ENCODE measurements at regions not wholly inside any gene's neighbourhood (a gene's known extent, or its start where the extent isn't known, plus 50 kb on each side); places are given as distances from the start of the nearest gene placed in this dataset.
"Not testable (repeated sequence)": the region's sequence is repeated elsewhere in the genome, so short reads cannot be mapped to it uniquely, and the experiment has no call there.

DNA sequence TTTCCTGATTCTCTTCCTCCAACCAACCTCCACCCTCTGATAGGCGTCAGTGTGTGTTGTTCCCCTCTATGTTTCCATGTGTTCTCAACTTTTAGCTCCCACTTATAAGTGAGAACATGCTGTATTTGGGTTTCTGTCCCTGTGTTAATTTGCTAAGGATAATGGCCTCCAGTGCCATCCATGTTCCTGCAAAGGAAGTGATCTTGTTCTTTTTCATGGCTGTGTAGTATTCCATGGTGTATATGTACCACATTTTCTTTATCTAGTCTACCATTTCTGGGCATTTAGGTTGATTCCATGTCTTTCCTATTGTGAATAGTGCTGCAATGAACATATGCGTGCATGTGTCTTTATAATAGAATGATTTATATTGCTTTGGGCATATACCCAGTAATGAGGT lies 107.1 kb upstream of the CPHXL start:
- H3K9me3 Mint-ChIP-seq, result peaks cover 57% of the 10 kb centered on the region
- peak overlapping the region; percentile 27 for H3K4me3 ChIP-seq (ENCODE audit: low read length)
- H3K4me1 ChIP-seq (ENCODE audit: control insufficient read depth, insufficient read depth, low read length), result peaks cover 10% of the 10 kb centered on the region
- H3K27me3 ChIP-seq (ENCODE audit: control insufficient read depth, insufficient read depth, low read length, poor library complexity, severe bottlenecking); H3K27ac Mint-ChIP-seq; H3K9ac ChIP-seq (ENCODE audit: extremely low read depth, low read length, poor library complexity, severe bottlenecking); DNase-seq; H3K27ac ChIP-seq (ENCODE audit: low read depth, low read length); H3K36me3 ChIP-seq (ENCODE audit: control insufficient read depth, insufficient read depth, low read length); H3K4me3 Mint-ChIP-seq: not testable (repeated sequence)
- H3K27me3 Mint-ChIP-seq (ENCODE audit: insufficient read depth), result peaks cover 83% of the 10 kb centered on the region
- WGBS, 2 experiments (ENCODE audit: insufficient coverage in 1 of 2, insufficient read length in 1 of 2), result 88 to 100% methylated on average over 1 to 2 of the region's 2 CpGs
- H3K4me1 Mint-ChIP-seq, result peaks cover 33% of the 10 kb centered on the region
- H3K36me3 Mint-ChIP-seq (ENCODE audit: low read depth), result peaks cover 47% of the 10 kb centered on the region
- peaks cover 63% of the 10 kb centered on the region for H3K9me3 ChIP-seq (ENCODE audit: control insufficient read depth, low read length)

DNA sequence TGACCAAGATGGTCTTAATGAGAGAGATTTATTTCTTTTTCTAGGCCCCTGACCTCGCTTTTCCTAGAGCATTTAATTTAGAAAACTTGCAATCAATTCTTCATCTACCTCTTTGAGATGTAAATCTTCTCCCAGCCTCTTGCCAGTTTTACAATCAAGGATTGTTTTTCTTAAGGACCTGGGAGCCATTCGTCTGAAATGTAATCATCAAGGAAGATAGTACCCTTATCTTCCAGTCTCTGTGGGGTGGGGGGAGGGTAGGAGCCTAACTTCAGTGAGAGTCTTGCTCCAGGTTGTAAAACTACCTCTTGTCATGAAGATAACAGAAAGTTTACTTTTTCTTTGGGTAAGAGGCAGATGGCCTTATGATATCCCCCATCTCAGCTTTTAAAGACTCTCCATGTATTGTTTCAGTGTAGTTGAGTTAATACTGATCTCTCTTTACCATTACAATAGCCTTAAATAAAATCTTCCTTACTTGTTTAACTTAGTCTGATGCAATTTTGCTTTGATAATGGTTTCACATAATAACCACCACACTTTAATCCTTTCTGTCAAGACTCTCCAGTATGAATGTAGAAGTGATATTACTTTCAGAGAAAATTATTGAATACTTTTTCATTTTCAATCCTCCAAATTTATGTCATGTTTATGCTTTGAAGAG lies 110.2 kb upstream of the CPHXL start:
- Mint-ChIP-seq H3K4me3 (no peak overlapping the region), H3K36me3 (ENCODE audit: low read depth) (peaks cover 18% of the 10 kb centered on the region), H3K27ac (no peak overlapping the region), H3K27me3 (ENCODE audit: insufficient read depth) (peaks cover 76% of the 10 kb centered on the region), H3K4me1 (peaks cover 44% of the 10 kb centered on the region), H3K9me3 (peaks cover 26% of the 10 kb centered on the region)
- peak; percentile 61 for DNase-seq
- Histone ChIP-seq H3K27me3 (ENCODE audit: control insufficient read depth, insufficient read depth, low read length, poor library complexity, severe bottlenecking) (no peaks in the 10 kb centered on the region), H3K4me3 (ENCODE audit: low read length) (peak overlapping the region; percentile 7), H3K36me3 (ENCODE audit: control insufficient read depth, insufficient read depth, low read length) (no peaks in the 10 kb centered on the region), H3K9me3 (ENCODE audit: control insufficient read depth, low read length) (peaks cover 33% of the 10 kb centered on the region), H3K4me1 (ENCODE audit: control insufficient read depth, insufficient read depth, low read length) (peaks cover 11% of the 10 kb centered on the region), H3K9ac (ENCODE audit: extremely low read depth, low read length, poor library complexity, severe bottlenecking) (no peak overlapping the region), H3K27ac (ENCODE audit: low read depth, low read length) (no peak overlapping the region)
- WGBS, 2 experiments (ENCODE audit: insufficient coverage in 1 of 2, insufficient read length in 1 of 2), result 4 to 57% methylated on average over 1 to 2 of the region's 2 CpGs
- no peak for TF ChIP-seq CTCF (conservative IDR thresholded peaks at IDR 0.05)

DNA sequence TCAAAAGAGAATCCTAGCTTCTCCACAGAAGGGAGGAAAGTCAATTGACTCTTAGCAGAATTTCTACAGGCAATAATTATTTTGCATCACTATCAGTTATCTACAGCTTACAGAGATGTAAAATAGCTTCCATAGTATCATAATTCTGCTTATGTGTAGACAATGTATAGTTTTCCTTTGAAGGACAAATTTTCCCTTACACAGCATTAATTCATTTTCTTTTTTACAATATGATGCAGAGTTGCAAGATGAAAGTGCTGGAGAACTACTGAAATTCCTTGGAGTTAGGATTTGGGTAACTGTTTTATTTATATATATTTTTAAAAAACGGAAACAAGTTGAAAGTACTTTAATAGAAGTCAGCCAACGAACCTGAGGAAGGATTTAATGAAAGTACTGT lies 111.0 kb upstream of the CPHXL start:
- no peaks in the 10 kb centered on the region for H3K27me3 ChIP-seq (ENCODE audit: control insufficient read depth, insufficient read depth, low read length, poor library complexity, severe bottlenecking)
- H3K36me3 ChIP-seq (ENCODE audit: control insufficient read depth, insufficient read depth, low read length), result no peaks in the 10 kb centered on the region
- H3K4me1 Mint-ChIP-seq, result peaks cover 44% of the 10 kb centered on the region
- peaks cover 26% of the 10 kb centered on the region for H3K9me3 ChIP-seq (ENCODE audit: control insufficient read depth, low read length)
- peaks cover 18% of the 10 kb centered on the region for H3K9me3 Mint-ChIP-seq
- DNase-seq, result no peak
- peaks cover 11% of the 10 kb centered on the region for H3K4me1 ChIP-seq (ENCODE audit: control insufficient read depth, insufficient read depth, low read length)
- H3K4me3 ChIP-seq (ENCODE audit: low read length), result no peak overlapping the region
- no peak overlapping the region for H3K27ac ChIP-seq (ENCODE audit: low read depth, low read length)
- H3K36me3 Mint-ChIP-seq (ENCODE audit: low read depth), result peaks cover 16% of the 10 kb centered on the region
- no peak overlapping the region for H3K9ac ChIP-seq (ENCODE audit: extremely low read depth, low read length, poor library complexity, severe bottlenecking)
- no peak overlapping the region for H3K4me3 Mint-ChIP-seq
- 67 to 85% methylated on average over 2 of the region's 2 CpGs for WGBS, 2 experiments (ENCODE audit: insufficient coverage in 1 of 2, insufficient read length in 1 of 2)
- TF ChIP-seq CTCF (conservative IDR thresholded peaks at IDR 0.05), result no peak
- H3K27ac Mint-ChIP-seq, result peak overlapping the region; percentile 9
- H3K27me3 Mint-ChIP-seq (ENCODE audit: insufficient read depth), result peaks cover 76% of the 10 kb centered on the region

DNA sequence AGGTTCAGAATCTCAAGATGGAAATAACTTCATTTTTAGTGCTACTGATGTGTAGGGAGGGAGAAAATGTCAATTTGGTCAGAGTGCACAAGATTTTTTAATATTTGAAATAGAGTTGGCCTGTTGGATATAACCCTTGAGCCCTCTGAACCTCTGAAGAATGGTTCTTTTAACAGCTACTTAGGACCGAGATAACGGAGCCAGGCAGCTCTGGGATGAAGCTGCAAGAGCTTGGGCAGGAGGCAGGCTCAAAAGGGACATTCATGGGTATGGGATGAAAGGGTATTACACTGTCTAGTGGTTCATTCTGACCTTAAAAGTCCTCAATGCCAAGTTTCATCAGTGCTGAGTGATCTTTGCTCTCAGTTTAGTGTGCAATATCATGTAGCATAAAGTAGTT lies 111.4 kb upstream of the CPHXL start:
- Histone ChIP-seq H3K27ac (ENCODE audit: low read depth, low read length) (no peak overlapping the region), H3K4me1 (ENCODE audit: control insufficient read depth, insufficient read depth, low read length) (peaks cover 11% of the 10 kb centered on the region), H3K4me3 (ENCODE audit: low read length) (no peak overlapping the region), H3K9me3 (ENCODE audit: control insufficient read depth, low read length) (peaks cover 21% of the 10 kb centered on the region), H3K9ac (ENCODE audit: extremely low read depth, low read length, poor library complexity, severe bottlenecking) (no peak overlapping the region), H3K36me3 (ENCODE audit: control insufficient read depth, insufficient read depth, low read length) (no peaks in the 10 kb centered on the region), H3K27me3 (ENCODE audit: control insufficient read depth, insufficient read depth, low read length, poor library complexity, severe bottlenecking) (no peaks in the 10 kb centered on the region)
- Mint-ChIP-seq H3K4me1 (peaks cover 44% of the 10 kb centered on the region), H3K4me3 (no peak overlapping the region), H3K9me3 (peaks cover 14% of the 10 kb centered on the region), H3K36me3 (ENCODE audit: low read depth) (peaks cover 12% of the 10 kb centered on the region), H3K27ac (peak overlapping the region; percentile 9), H3K27me3 (ENCODE audit: insufficient read depth) (peaks cover 76% of the 10 kb centered on the region)
- DNase-seq, result no peak
- 44 to 73% methylated on average over 2 of the region's 2 CpGs for WGBS, 2 experiments (ENCODE audit: insufficient coverage in 1 of 2, insufficient read length in 1 of 2)
- no peak for TF ChIP-seq CTCF (conservative IDR thresholded peaks at IDR 0.05)
